ENCODE measurements at regions not wholly inside any gene's neighbourhood (a gene's known extent, or its start where the extent isn't known, plus 50 kb on each side); places are given as distances from the start of the nearest gene placed in this dataset.

GRCh38 chr15:55017635-55018034, 179.1 kb downstream of the RSL24D1 start:
- DNase-seq, result no peak

GRCh38 chr15:55016225-55016624, 180.5 kb downstream of the RSL24D1 start:
- no peak for DNase-seq

- no peak for DNase-seq
Measured at GRCh38 chr15:55015093-55015445, 181.7 kb downstream of the RSL24D1 start.

- no peak for DNase-seq
Measured at GRCh38 chr15:55014391-55015092, 182.2 kb downstream of the RSL24D1 start.

GRCh38 chr15:55008421-55008820, 188.3 kb downstream of the RSL24D1 start:
- no peak for DNase-seq

- DNase-seq, result no peak
Measured at GRCh38 chr15:55007561-55007960, 189.2 kb downstream of the RSL24D1 start.

- no peak for DNase-seq
Measured at GRCh38 chr15:55005679-55006078, 191.1 kb downstream of the RSL24D1 start.

- DNase-seq, result no peak
Measured at GRCh38 chr15:55003965-55004873, 192.5 kb downstream of the RSL24D1 start.

- no peak for DNase-seq
Measured at GRCh38 chr15:54998661-54999060, 198.1 kb downstream of the RSL24D1 start.

GRCh38 chr15:54990793-54991192, 205.9 kb downstream of the RSL24D1 start:
- DNase-seq, result no peak

GRCh38 chr15:54987881-54988280, 208.9 kb downstream of the RSL24D1 start:
- no peak for DNase-seq

- DNase-seq, result no peak
Measured at GRCh38 chr15:54979964-54980363, 216.8 kb downstream of the RSL24D1 start.

GRCh38 chr15:54962637-54963036, 234.1 kb downstream of the RSL24D1 start:
- DNase-seq, result no peak

GRCh38 chr15:54960266-54960665, 236.5 kb downstream of the RSL24D1 start:
- no peak for DNase-seq

GRCh38 chr15:54941417-54941816, 255.3 kb downstream of the RSL24D1 start:
- DNase-seq, result no peak

- no peak for DNase-seq
Measured at GRCh38 chr15:54917312-54917711, 279.4 kb downstream of the RSL24D1 start.

GRCh38 chr15:54915380-54915779, 281.4 kb downstream of the RSL24D1 start:
- DNase-seq, result no peak

- no peak for DNase-seq
Measured at GRCh38 chr15:54884312-54884711, 312.4 kb downstream of the RSL24D1 start.

GRCh38 chr15:54859982-54860381, 336.8 kb downstream of the RSL24D1 start:
- no peak for DNase-seq

GRCh38 chr15:54854667-54855066, 342.1 kb downstream of the RSL24D1 start:
- DNase-seq, result no peak

- no peak for DNase-seq
Measured at GRCh38 chr15:54850101-54850500, 346.6 kb downstream of the RSL24D1 start.

- no peak for DNase-seq
Measured at GRCh38 chr15:54843006-54843405, 353.7 kb downstream of the RSL24D1 start.

GRCh38 chr15:54841701-54842305, 354.9 kb downstream of the RSL24D1 start:
- DNase-seq, result no peak
